ENCODE measurements at regions not wholly inside any gene's neighbourhood (a gene's known extent, or its start where the extent isn't known, plus 50 kb on each side); places are given as distances from the start of the nearest gene placed in this dataset.

- Histone ChIP-seq H3K9me3 (no peaks in the 10 kb centered on the region), H3K27me3 (no peaks in the 10 kb centered on the region), H3K36me3 (no peaks in the 10 kb centered on the region), H3K4me3 (no peak overlapping the region), H3K4me1 (no peaks in the 10 kb centered on the region), H3K27ac (no peak overlapping the region)
- TF ChIP-seq CTCF (IDR thresholded peaks at IDR 0.05): no peak
- no peak for DNase-seq
- intact Hi-C loops (cut with DNase I; ENCODE audit: low total_unique reads): no loop called here
These were observed 963.4 kb upstream of the ADGRL4 start for GRCh38 chr1:79969886-79970285.

- H3K27ac ChIP-seq: no peak overlapping the region
- TF ChIP-seq CTCF (IDR thresholded peaks at IDR 0.05): no peak
- no peak overlapping the region for H3K4me3 ChIP-seq
- intact Hi-C loops (cut with DNase I; ENCODE audit: low total_unique reads): no loop called here
- H3K4me1 ChIP-seq: no peaks in the 10 kb centered on the region
- H3K9me3 ChIP-seq: no peaks in the 10 kb centered on the region
- DNase-seq: no peak
- no peaks in the 10 kb centered on the region for H3K27me3 ChIP-seq
- no peaks in the 10 kb centered on the region for H3K36me3 ChIP-seq
These were observed 959.9 kb upstream of the ADGRL4 start for GRCh38 chr1:79966438-79966837.

GRCh38 chr1:79959635-79960034, 953.1 kb upstream of the ADGRL4 start:
- intact Hi-C loops (cut with DNase I; ENCODE audit: low total_unique reads): no loop called here
- Histone ChIP-seq H3K4me1 (no peaks in the 10 kb centered on the region), H3K27ac (no peak overlapping the region), H3K9me3 (no peaks in the 10 kb centered on the region), H3K27me3 (no peaks in the 10 kb centered on the region), H3K36me3 (no peaks in the 10 kb centered on the region), H3K4me3 (no peak overlapping the region)
- TF ChIP-seq CTCF (IDR thresholded peaks at IDR 0.05): no peak
- no peak for DNase-seq

- Histone ChIP-seq H3K36me3 (no peaks in the 10 kb centered on the region), H3K9me3 (no peaks in the 10 kb centered on the region), H3K27ac (no peak overlapping the region), H3K4me1 (no peaks in the 10 kb centered on the region), H3K4me3 (no peak overlapping the region), H3K27me3 (no peaks in the 10 kb centered on the region)
- no peak for TF ChIP-seq CTCF (IDR thresholded peaks at IDR 0.05)
- DNase-seq: no peak
- intact Hi-C loops (cut with DNase I; ENCODE audit: low total_unique reads): no loop called here
These were observed 949.4 kb upstream of the ADGRL4 start for GRCh38 chr1:79955966-79956365.

GRCh38 chr1:79950511-79950910, 944.0 kb upstream of the ADGRL4 start:
- Histone ChIP-seq H3K4me3 (no peak overlapping the region), H3K27ac (no peak overlapping the region), H3K27me3 (no peaks in the 10 kb centered on the region), H3K9me3 (no peaks in the 10 kb centered on the region), H3K4me1 (no peaks in the 10 kb centered on the region), H3K36me3 (no peaks in the 10 kb centered on the region)
- no peak for TF ChIP-seq CTCF (IDR thresholded peaks at IDR 0.05)
- no peak for DNase-seq
- intact Hi-C loops (cut with DNase I; ENCODE audit: low total_unique reads): no loop called here

- no peak for TF ChIP-seq CTCF (IDR thresholded peaks at IDR 0.05)
- Histone ChIP-seq H3K36me3 (no peaks in the 10 kb centered on the region), H3K4me1 (no peaks in the 10 kb centered on the region), H3K27me3 (no peaks in the 10 kb centered on the region), H3K27ac (no peak overlapping the region), H3K4me3 (no peak overlapping the region), H3K9me3 (no peaks in the 10 kb centered on the region)
- no peak for DNase-seq
- intact Hi-C loops (cut with DNase I; ENCODE audit: low total_unique reads): no loop called here
These were observed 938.9 kb upstream of the ADGRL4 start for GRCh38 chr1:79945391-79945790.

Measured in tibial artery (tissue), 4 donors.